ENCODE measurements at regions not wholly inside any gene's neighbourhood (a gene's known extent, or its start where the extent isn't known, plus 50 kb on each side); places are given as distances from the start of the nearest gene placed in this dataset.

- peaks cover 2% of the 10 kb centered on the region for H3K79me1 ChIP-seq (replicated peaks; ENCODE audit: low read length, poor library complexity, severe bottlenecking)
- H2BK12ac ChIP-seq (ENCODE audit: low read length in 2 of 2) = peak overlapping the region in 1 of 2 experiments; percentile 83
- peak; percentile 91 for DNase-seq
- H3K23ac ChIP-seq (ENCODE audit: low read length in 2 of 2) = peak overlapping the region in 1 of 2 experiments; percentile 94
- H3K4ac ChIP-seq (ENCODE audit: low read depth in 1 of 2, low read length in 2 of 2) = peak overlapping the region; percentile 29 to 88
- no peaks in the 10 kb centered on the region for H3K36me3 ChIP-seq (ENCODE audit: control insufficient read depth in 1 of 2, insufficient read depth in 2 of 2, low read depth in 1 of 2, low read length in 2 of 2)
- peak overlapping the region in 1 of 2 experiments; percentile 96 for H3K14ac ChIP-seq (ENCODE audit: low read length in 2 of 2)
- peak overlapping the region; percentile 100 for H4K8ac ChIP-seq (ENCODE audit: low read length)
- peak overlapping the region; percentile 98 for H2BK120ac ChIP-seq (ENCODE audit: low read depth, low read length)
- peak overlapping the region; percentile 85 for H4K91ac ChIP-seq (ENCODE audit: low read length)
- no peaks in the 10 kb centered on the region for H3K27me3 ChIP-seq (ENCODE audit: control insufficient read depth in 1 of 2, insufficient read depth in 1 of 2, low read length in 2 of 2)
- no peak overlapping the region for H2AK5ac ChIP-seq (ENCODE audit: low read length, severe bottlenecking)
- peak overlapping the region; percentile 89 to 91 for H3K4me3 ChIP-seq (ENCODE audit: insufficient read depth in 1 of 2, low read depth in 1 of 2, low read length in 2 of 2)
- WGBS = under 1% methylated on average over 81 of the region's 107 CpGs
- no peaks in the 10 kb centered on the region for H3K4me1 ChIP-seq (ENCODE audit: control insufficient read depth, insufficient read depth, low read depth, low read length)
- peak overlapping the region; percentile 92 to 98 for H3K18ac ChIP-seq (ENCODE audit: low read depth in 1 of 2, low read length in 2 of 2)
- H2BK5ac ChIP-seq (ENCODE audit: low read depth, low read length, poor library complexity, severe bottlenecking) = peak overlapping the region; percentile 54
- peak overlapping the region; percentile 97 for H2AFZ ChIP-seq (ENCODE audit: low read depth, low read length)
- H3K4me2 ChIP-seq (ENCODE audit: low read length, poor library complexity, severe bottlenecking) = peak overlapping the region; percentile 45
- no peaks in the 10 kb centered on the region for H3K9me3 ChIP-seq (ENCODE audit: control insufficient read depth, low read length)
- peak overlapping the region; percentile 97 for H3K9ac ChIP-seq (ENCODE audit: low read length)
- H2BK15ac ChIP-seq (ENCODE audit: low read depth, poor library complexity, severe bottlenecking) = peak overlapping the region; percentile 87
- H3K27ac ChIP-seq (ENCODE audit: low read length, poor library complexity, severe bottlenecking) = peak overlapping the region; percentile 97
These were observed 418.2 kb upstream of the NAALADL2 start for GRCh38 chr3:174440741-174441587.

GRCh38 chr3:174441588-174442301, 417.4 kb upstream of the NAALADL2 start:
- Histone ChIP-seq H2BK120ac (ENCODE audit: low read depth, low read length) (peak overlapping the region; percentile 98), H3K79me1 (replicated peaks; ENCODE audit: low read length, poor library complexity, severe bottlenecking) (peaks cover 2% of the 10 kb centered on the region), H2AFZ (ENCODE audit: low read depth, low read length) (no peak overlapping the region), H2AK5ac (ENCODE audit: low read length, severe bottlenecking) (no peak overlapping the region), H4K8ac (ENCODE audit: low read length) (peak overlapping the region; percentile 100), H3K4ac (ENCODE audit: low read depth in 1 of 2, low read length in 2 of 2) (peak overlapping the region; percentile 29 to 88), H3K23ac (ENCODE audit: low read length in 2 of 2) (peak overlapping the region in 1 of 2 experiments; percentile 94), H3K9ac (ENCODE audit: low read length) (peak overlapping the region; percentile 97), H2BK5ac (ENCODE audit: low read depth, low read length, poor library complexity, severe bottlenecking) (peak overlapping the region; percentile 54), H3K4me3 (ENCODE audit: insufficient read depth in 1 of 2, low read depth in 1 of 2, low read length in 2 of 2) (peak overlapping the region; percentile 89 to 91), H3K18ac (ENCODE audit: low read depth in 1 of 2, low read length in 2 of 2) (peak overlapping the region; percentile 92 to 98), H3K27me3 (ENCODE audit: control insufficient read depth in 1 of 2, insufficient read depth in 1 of 2, low read length in 2 of 2) (no peaks in the 10 kb centered on the region), H3K36me3 (ENCODE audit: control insufficient read depth in 1 of 2, insufficient read depth in 2 of 2, low read depth in 1 of 2, low read length in 2 of 2) (no peaks in the 10 kb centered on the region), H2BK12ac (ENCODE audit: low read length in 2 of 2) (peak overlapping the region in 1 of 2 experiments; percentile 83), H3K4me1 (ENCODE audit: control insufficient read depth, insufficient read depth, low read depth, low read length) (no peaks in the 10 kb centered on the region), H3K9me3 (ENCODE audit: control insufficient read depth, low read length) (no peaks in the 10 kb centered on the region), H3K27ac (ENCODE audit: low read length, poor library complexity, severe bottlenecking) (peak overlapping the region; percentile 89), H4K91ac (ENCODE audit: low read length) (peak overlapping the region; percentile 85), H2BK15ac (ENCODE audit: low read depth, poor library complexity, severe bottlenecking) (peak overlapping the region; percentile 87), H3K4me2 (ENCODE audit: low read length, poor library complexity, severe bottlenecking) (peak overlapping the region; percentile 45), H3K14ac (ENCODE audit: low read length in 2 of 2) (no peak overlapping the region)
- no peak for DNase-seq
- WGBS = 21% methylated on average over 6 of the region's 11 CpGs

- Histone ChIP-seq H3K4me3 (ENCODE audit: insufficient read depth in 1 of 2, low read depth in 1 of 2, low read length in 2 of 2) (peak overlapping the region in 1 of 2 experiments; percentile 89), H2BK5ac (ENCODE audit: low read depth, low read length, poor library complexity, severe bottlenecking) (no peak overlapping the region), H3K27ac (ENCODE audit: low read length, poor library complexity, severe bottlenecking) (no peak overlapping the region), H2BK12ac (ENCODE audit: low read length in 2 of 2) (no peak overlapping the region), H4K91ac (ENCODE audit: low read length) (no peak overlapping the region), H3K27me3 (ENCODE audit: control insufficient read depth in 1 of 2, insufficient read depth in 1 of 2, low read length in 2 of 2) (no peaks in the 10 kb centered on the region), H3K79me1 (replicated peaks; ENCODE audit: low read length, poor library complexity, severe bottlenecking) (peaks cover 2% of the 10 kb centered on the region), H3K18ac (ENCODE audit: low read depth in 1 of 2, low read length in 2 of 2) (no peak overlapping the region), H3K36me3 (ENCODE audit: control insufficient read depth in 1 of 2, insufficient read depth in 2 of 2, low read depth in 1 of 2, low read length in 2 of 2) (no peaks in the 10 kb centered on the region), H3K14ac (ENCODE audit: low read length in 2 of 2) (no peak overlapping the region), H2AK5ac (ENCODE audit: low read length, severe bottlenecking) (no peak overlapping the region), H2BK120ac (ENCODE audit: low read depth, low read length) (no peak overlapping the region), H3K4me1 (ENCODE audit: control insufficient read depth, insufficient read depth, low read depth, low read length) (no peaks in the 10 kb centered on the region), H4K8ac (ENCODE audit: low read length) (no peak overlapping the region), H3K4me2 (ENCODE audit: low read length, poor library complexity, severe bottlenecking) (no peak overlapping the region), H3K9me3 (ENCODE audit: control insufficient read depth, low read length) (no peaks in the 10 kb centered on the region), H3K9ac (ENCODE audit: low read length) (peak overlapping the region; percentile 97), H2AFZ (ENCODE audit: low read depth, low read length) (no peak overlapping the region), H3K4ac (ENCODE audit: low read depth in 1 of 2, low read length in 2 of 2) (no peak overlapping the region), H3K23ac (ENCODE audit: low read length in 2 of 2) (no peak overlapping the region), H2BK15ac (ENCODE audit: low read depth, poor library complexity, severe bottlenecking) (no peak overlapping the region)
- 90% methylated on average over 1 of the region's 4 CpGs for WGBS
- DNase-seq = no peak
These were observed 416.8 kb upstream of the NAALADL2 start for GRCh38 chr3:174442302-174442682.

- Histone ChIP-seq H3K4me2 (ENCODE audit: low read length, poor library complexity, severe bottlenecking) (no peak overlapping the region), H2BK5ac (ENCODE audit: low read depth, low read length, poor library complexity, severe bottlenecking) (no peak overlapping the region), H3K27me3 (ENCODE audit: control insufficient read depth in 1 of 2, insufficient read depth in 1 of 2, low read length in 2 of 2) (no peaks in the 10 kb centered on the region), H3K36me3 (ENCODE audit: control insufficient read depth in 1 of 2, insufficient read depth in 2 of 2, low read depth in 1 of 2, low read length in 2 of 2) (no peaks in the 10 kb centered on the region), H3K9me3 (ENCODE audit: control insufficient read depth, low read length) (no peaks in the 10 kb centered on the region), H3K4me3 (ENCODE audit: insufficient read depth in 1 of 2, low read depth in 1 of 2, low read length in 2 of 2) (no peak overlapping the region), H2BK120ac (ENCODE audit: low read depth, low read length) (no peak overlapping the region), H2BK12ac (ENCODE audit: low read length in 2 of 2) (no peak overlapping the region), H4K91ac (ENCODE audit: low read length) (no peak overlapping the region), H2BK15ac (ENCODE audit: low read depth, poor library complexity, severe bottlenecking) (no peak overlapping the region), H3K4ac (ENCODE audit: low read depth in 1 of 2, low read length in 2 of 2) (no peak overlapping the region), H3K9ac (ENCODE audit: low read length) (no peak overlapping the region), H3K18ac (ENCODE audit: low read depth in 1 of 2, low read length in 2 of 2) (no peak overlapping the region), H3K79me1 (replicated peaks; ENCODE audit: low read length, poor library complexity, severe bottlenecking) (peaks cover 4% of the 10 kb centered on the region), H4K8ac (ENCODE audit: low read length) (no peak overlapping the region), H2AFZ (ENCODE audit: low read depth, low read length) (no peak overlapping the region), H3K14ac (ENCODE audit: low read length in 2 of 2) (no peak overlapping the region), H3K27ac (ENCODE audit: low read length, poor library complexity, severe bottlenecking) (no peak overlapping the region), H2AK5ac (ENCODE audit: low read length, severe bottlenecking) (no peak overlapping the region), H3K23ac (ENCODE audit: low read length in 2 of 2) (no peak overlapping the region), H3K4me1 (ENCODE audit: control insufficient read depth, insufficient read depth, low read depth, low read length) (no peaks in the 10 kb centered on the region)
- 100% methylated on average over 2 of the region's 3 CpGs for WGBS
- no peak for DNase-seq
These were observed 414.7 kb upstream of the NAALADL2 start for GRCh38 chr3:174444391-174444790.

Data from mesenchymal stem cell (in vitro differentiated cells and primary cell).